Breast epithelium (tissue), 3 donors: ENCODE measurements at regions not wholly inside any gene's neighbourhood (a gene's known extent, or its start where the extent isn't known, plus 50 kb on each side); places are given as distances from the start of the nearest gene placed in this dataset.

ENCODE experiments used
- CTCF ChIP-seq, 3 donors: fragments of 450-650 bp; IDR thresholded peaks; one replicate each; pipeline ENCODE4 v1.5.1; 2016 to 2017; ENCODE audit warnings: antibody characterized with exemption in 3 of 3, mild to moderate bottlenecking in 3 of 3, moderate library complexity in 3 of 3
- POLR2AphosphoS5 ChIP-seq, 3 donors: sonication (generic); formaldehyde crosslinking; IDR thresholded peaks; one replicate each; pipeline ENCODE4 v1.6.1; 2017; ENCODE audit warnings: antibody characterized with exemption in 3 of 3

GRCh38 chr3:115292677-115293165 is 145.6 kb upstream of the ZBTB20 start:
- TF ChIP-seq CTCF (IDR thresholded peaks at IDR 0.05) (no peak), POLR2AphosphoS5 (IDR thresholded peaks at IDR 0.05) (no peak)
